Transverse colon (tissue), 4 donors: ENCODE measurements at regions not wholly inside any gene's neighbourhood (a gene's known extent, or its start where the extent isn't known, plus 50 kb on each side); places are given as distances from the start of the nearest gene placed in this dataset.

Experiments used
- DNase-seq: peaks from one replicate; pipeline ENCODE4 v3.0.0-alpha.2; 2019
- H3K27ac ChIP-seq, 4 donors: fragments of 200-600 bp; sonication (generic); 2 replicates each; pipeline ENCODE4 v1.5.1; 2016 to 2018; ENCODE audit warnings: inconsistent platforms in 4 of 4
- H3K27me3 ChIP-seq: fragments of 200-600 bp; sonication (generic); 2 replicates; pipeline ENCODE4 v1.5.1; 2017; ENCODE audit warnings: inconsistent platforms
- H3K36me3 ChIP-seq, 4 donors: fragments of 200-600 bp; sonication (generic); 2 replicates each; pipeline ENCODE4 v1.5.1; 2017 to 2019; ENCODE audit warnings: inconsistent platforms in 4 of 4
- H3K4me1 ChIP-seq, 4 donors: fragments of 200-600 bp; sonication (generic); 2 replicates each; pipeline ENCODE4 v1.5.1; 2017 to 2020; ENCODE audit warnings: inconsistent platforms in 4 of 4
- H3K4me3 ChIP-seq, 4 donors: fragments of 200-600 bp; sonication (generic); 1 replicate in 1 of 4; 2 replicates in 3 of 4; pipeline versions ENCODE4 v1.5.1 to v1.6.1; 2017 to 2019; ENCODE audit warnings: inconsistent platforms in 4 of 4
- H3K9me3 ChIP-seq, 2 donors: fragments of 200-600 bp; sonication (generic); 2 replicates each; pipeline ENCODE4 v1.5.1; 2017 to 2019; ENCODE audit warnings: inconsistent platforms in 2 of 2
- CTCF ChIP-seq, 5 experiments: fragments of 200-600 bp in 3 of 5; fragments of 450-650 bp in 2 of 5; sonication (generic) in 3 of 5; IDR thresholded peaks; 1 replicate in 2 of 5; 2 replicates in 3 of 5; pipeline ENCODE4 v1.5.1; 2016 to 2017; ENCODE audit warnings: antibody characterized with exemption in 5 of 5, inconsistent platforms in 3 of 5, mild to moderate bottlenecking in 2 of 5, moderate library complexity in 1 of 5
- EP300 ChIP-seq: sonication (generic); formaldehyde crosslinking; IDR thresholded peaks from one replicate; pipeline ENCODE4 v1.6.1; 2017; ENCODE audit warnings: antibody characterized with exemption, low read depth
- POLR2A ChIP-seq: fragments of 450-650 bp; IDR thresholded peaks from one replicate; pipeline ENCODE4 v1.6.1; 2016; ENCODE audit warnings: antibody characterized with exemption, mild to moderate bottlenecking, moderate library complexity
- POLR2AphosphoS5 ChIP-seq, 3 donors: sonication (generic); formaldehyde crosslinking; IDR thresholded peaks; one replicate each; pipeline ENCODE4 v1.6.1; 2016; ENCODE audit warnings: antibody characterized with exemption in 3 of 3
- WGBS, 2 donors: methylation state at CpG; one replicate each; pipeline ENCODE4 v1.1.5; 2018; ENCODE audit warnings: low coverage in 1 of 2; 5-methylcytosine and 5-hydroxymethylcytosine counted together
- in situ Hi-C, 4 donors: fragments of 200-750 bp; cut with MboI; loops; one replicate each; pipeline versions ENCODE4 v1.15.0 to v1.15.1; 2017; ENCODE audit warnings: low sequenced_read_pairs in 3 of 4, low pct_ligation_motif_present in 1 of 4, low pct_unique_long_range_greater_than_20kb in 1 of 4
- intact Hi-C: fragments of 100-400 bp; cut with DNase I; formaldehyde crosslinking; loops from one replicate; pipeline ENCODE4 v1.15.1; 2023; ENCODE audit warnings: low total_unique reads

- WGBS, 2 donors = 72% methylated on average over 16 of the region's 17 CpGs; no CpG with 5 or more reads in 1 of the 2 donors
- intact Hi-C loops (no loop called here), in situ Hi-C loops (loop anchor here in 1 of 4 donors (25.0 kb wide), 1 partner anchor 93 kb away; no protein-coding TSS in a partner anchor)
- no peak overlapping the region for H3K4me3 ChIP-seq
- H3K27ac ChIP-seq = no peak overlapping the region
- no peaks in the 10 kb centered on the region for H3K27me3 ChIP-seq
- no peak for DNase-seq
- H3K4me1 ChIP-seq = no peaks in the 10 kb centered on the region
- TF ChIP-seq CTCF (IDR thresholded peaks at IDR 0.05) (no peak), POLR2AphosphoS5 (IDR thresholded peaks at IDR 0.05) (no peak)
- H3K36me3 ChIP-seq = no peaks in the 10 kb centered on the region
- no peaks in the 10 kb centered on the region for H3K9me3 ChIP-seq
Observed at GRCh38 chrX:150219374-150220185, 143.5 kb upstream of the MAMLD1 start.

GRCh38 chrX:150223176-150224015 lies 139.7 kb upstream of the MAMLD1 start:
- no peaks in the 10 kb centered on the region for H3K36me3 ChIP-seq
- WGBS, 2 donors = 79% methylated on average over 12 of the region's 12 CpGs; no CpG with 5 or more reads in 1 of the 2 donors
- DNase-seq = no peak
- H3K9me3 ChIP-seq = no peaks in the 10 kb centered on the region
- H3K27me3 ChIP-seq = no peaks in the 10 kb centered on the region
- H3K4me1 ChIP-seq = no peaks in the 10 kb centered on the region
- intact Hi-C loops = no loop called here
- no peak overlapping the region for H3K27ac ChIP-seq
- no peak overlapping the region for H3K4me3 ChIP-seq
- in situ Hi-C loops = loop anchor here in 1 of 4 donors (25.0 kb wide), 1 partner anchor 89 kb away; no protein-coding TSS in a partner anchor
- TF ChIP-seq CTCF (IDR thresholded peaks at IDR 0.05) (no peak), EP300 (no peak), POLR2A (no peak), POLR2AphosphoS5 (IDR thresholded peaks at IDR 0.05) (no peak)

- no peaks in the 10 kb centered on the region for H3K27me3 ChIP-seq
- no peaks in the 10 kb centered on the region for H3K9me3 ChIP-seq
- intact Hi-C loops (no loop called here), in situ Hi-C loops (loop anchor here in 1 of 4 donors (25.0 kb wide), 1 partner anchor 88 kb away; no protein-coding TSS in a partner anchor)
- no peaks in the 10 kb centered on the region for H3K4me1 ChIP-seq
- TF ChIP-seq CTCF (IDR thresholded peaks at IDR 0.05) (no peak), EP300 (no peak), POLR2AphosphoS5 (IDR thresholded peaks at IDR 0.05) (no peak), POLR2A (no peak)
- WGBS, 2 donors = 59 to 100% methylated on average over 1 to 3 of the region's 3 CpGs
- no peaks in the 10 kb centered on the region for H3K36me3 ChIP-seq
- H3K4me3 ChIP-seq = no peak overlapping the region
- DNase-seq = no peak
- H3K27ac ChIP-seq = no peak overlapping the region
Observed at GRCh38 chrX:150224676-150225075, 138.4 kb upstream of the MAMLD1 start.

- no peak for DNase-seq
- H3K36me3 ChIP-seq = no peaks in the 10 kb centered on the region
- H3K4me1 ChIP-seq = no peaks in the 10 kb centered on the region
- no peak for TF ChIP-seq POLR2A
- TF ChIP-seq CTCF (IDR thresholded peaks at IDR 0.05) = no peak
- no peak for TF ChIP-seq POLR2AphosphoS5 (IDR thresholded peaks at IDR 0.05)
- TF ChIP-seq EP300 = no peak
- whole genome bisulfite sequencing, 2 donors = 60 to 80% methylated on average over 1 to 3 of the region's 3 CpGs
- H3K27ac ChIP-seq = no peak overlapping the region
- H3K27me3 ChIP-seq = no peaks in the 10 kb centered on the region
- H3K9me3 ChIP-seq = no peaks in the 10 kb centered on the region
- no peak overlapping the region for H3K4me3 ChIP-seq
- in situ Hi-C loops = no loop called here
- intact Hi-C loops = no loop called here
Observed at GRCh38 chrX:150225266-150225665, 137.9 kb upstream of the MAMLD1 start.
